PC-3 (cell line): ENCODE measurements at regions not wholly inside any gene's neighbourhood (a gene's known extent, or its start where the extent isn't known, plus 50 kb on each side); places are given as distances from the start of the nearest gene placed in this dataset.

Source experiments
- ATAC-seq: fragments of 200-7000 bp; cut with Tn5 transposase; 2 replicates; pipeline ENCODE4 v1.9.1; 2020; ENCODE audit warnings: mild to moderate bottlenecking, moderate library complexity
- BruUV-seq: library from RNA; stranded (reverse); fragments of 400-500 nt; replicated peaks from 2 replicates; lab custom pipeline; 2021; lab: Mats Ljungman, UMichigan
- CTCF ChIA-PET: fragments of 300-600 bp; sonication (Branson Sonifier 250); formaldehyde crosslinking; loops from one replicate; lab custom pipeline; 2022; ENCODE audit warnings: antibody characterized with exemption; lab: Charles Lee
- POLR2A ChIA-PET: fragments of 300-600 bp; sonication (Branson Sonifier 250); formaldehyde crosslinking; loops from one replicate; lab custom pipeline; 2022; ENCODE audit warnings: antibody characterized with exemption; ENCODE audit not compliant: unreplicated experiment; lab: Charles Lee
- DNase-seq: peaks from one replicate; pipeline ENCODE4 v3.0.0-alpha.2; 2015
- H2AFZ ChIP-seq: fragments of 300-600 bp; sonication (generic); 2 replicates; pipeline ENCODE4 v1.6.0; 2016; ENCODE audit warnings: antibody characterized with exemption, low read length
- H3F3A ChIP-seq: fragments of 300-600 bp; sonication (generic); one replicate; pipeline ENCODE4 v1.6.0; 2017; ENCODE audit warnings: antibody characterized with exemption, low read length, control low read depth, mild to moderate bottlenecking; ENCODE audit not compliant: unreplicated experiment
- H3K27ac ChIP-seq: fragments of 300-600 bp; sonication (generic); 2 replicates; pipeline ENCODE4 v1.5.1; 2016; ENCODE audit warnings: mild to moderate bottlenecking, low read length
- H3K27me3 ChIP-seq: fragments of 300-600 bp; sonication (generic); 2 replicates; pipeline ENCODE4 v1.6.1; 2016; ENCODE audit warnings: low read length, mixed read lengths
- H3K36me3 ChIP-seq: fragments of 300-600 bp; sonication (generic); 2 replicates; pipeline ENCODE4 v1.6.1; 2016; ENCODE audit warnings: low read depth, mixed run types, low read length, mixed read lengths
- H3K4me1 ChIP-seq: fragments of 300-600 bp; sonication (generic); 2 replicates; pipeline ENCODE4 v1.5.1; 2016; ENCODE audit warnings: low read length; ENCODE audit not compliant: insufficient read depth
- H3K4me2 ChIP-seq: fragments of 300-600 bp; sonication (generic); 2 replicates; pipeline ENCODE4 v1.6.0; 2016; ENCODE audit warnings: low read length
- H3K4me3 ChIP-seq: fragments of 300-600 bp; sonication (generic); 2 replicates; pipeline ENCODE4 v1.5.1; 2016; ENCODE audit warnings: mild to moderate bottlenecking, low read length, mixed read lengths
- H3K79me2 ChIP-seq: fragments of 300-600 bp; sonication (generic); 2 replicates; pipeline ENCODE4 v1.6.1; 2017; ENCODE audit warnings: low read length, mixed read lengths
- H3K9ac ChIP-seq: fragments of 300-600 bp; sonication (generic); 2 replicates; pipeline ENCODE4 v1.6.0; 2016; ENCODE audit warnings: mild to moderate bottlenecking, low read length
- H3K9me2 ChIP-seq: fragments of 300-600 bp; sonication (generic); replicated peaks from 2 replicates; pipeline ENCODE4 v1.6.1; 2016; ENCODE audit warnings: mixed run types, low read length, mixed read lengths
- H3K9me3 ChIP-seq: fragments of 300-600 bp; sonication (generic); 2 replicates; pipeline ENCODE4 v1.6.1; 2016; ENCODE audit warnings: low read length, mixed read lengths
- H4K20me1 ChIP-seq: fragments of 300-600 bp; sonication (generic); 2 replicates; pipeline ENCODE4 v1.6.1; 2016; ENCODE audit warnings: low read length, mixed read lengths
- EZH2 ChIP-seq: fragments of 300-600 bp; sonication (generic); IDR thresholded peaks from one replicate; pipeline ENCODE4 v1.6.1; 2017; ENCODE audit warnings: antibody characterized with exemption, mild to moderate bottlenecking, low read length; ENCODE audit not compliant: unreplicated experiment
- EZH2phosphoT487 ChIP-seq: fragments of 300-600 bp; sonication (generic); IDR thresholded peaks from 2 replicates; pipeline ENCODE4 v1.6.1; 2018; ENCODE audit warnings: mild to moderate bottlenecking, antibody characterized with exemption, low read length, borderline replicate concordance
- intact Hi-C: fragments of 100-400 bp; cut with micrococcal nuclease; formaldehyde crosslinking; loops from 2 replicates; pipeline ENCODE4 v1.9.0; 2023
- TF ChIP-seq, protein P1 (sequence below): fragments of 300-600 bp; sonication (generic); conservative IDR thresholded peaks from 2 replicates; pipeline ENCODE4 v1.5.1; 2017; ENCODE audit warnings: antibody characterized with exemption, low read depth, mild to moderate bottlenecking, low read length

- H3K9ac ChIP-seq: no peak overlapping the region
- POLR2A ChIA-PET: no interaction called here
- no peaks in the 10 kb centered on the region for H3K4me1 ChIP-seq
- CTCF ChIA-PET: no interaction called here
- no peak overlapping the region for H3K4me2 ChIP-seq
- TF ChIP-seq, protein P1, sequence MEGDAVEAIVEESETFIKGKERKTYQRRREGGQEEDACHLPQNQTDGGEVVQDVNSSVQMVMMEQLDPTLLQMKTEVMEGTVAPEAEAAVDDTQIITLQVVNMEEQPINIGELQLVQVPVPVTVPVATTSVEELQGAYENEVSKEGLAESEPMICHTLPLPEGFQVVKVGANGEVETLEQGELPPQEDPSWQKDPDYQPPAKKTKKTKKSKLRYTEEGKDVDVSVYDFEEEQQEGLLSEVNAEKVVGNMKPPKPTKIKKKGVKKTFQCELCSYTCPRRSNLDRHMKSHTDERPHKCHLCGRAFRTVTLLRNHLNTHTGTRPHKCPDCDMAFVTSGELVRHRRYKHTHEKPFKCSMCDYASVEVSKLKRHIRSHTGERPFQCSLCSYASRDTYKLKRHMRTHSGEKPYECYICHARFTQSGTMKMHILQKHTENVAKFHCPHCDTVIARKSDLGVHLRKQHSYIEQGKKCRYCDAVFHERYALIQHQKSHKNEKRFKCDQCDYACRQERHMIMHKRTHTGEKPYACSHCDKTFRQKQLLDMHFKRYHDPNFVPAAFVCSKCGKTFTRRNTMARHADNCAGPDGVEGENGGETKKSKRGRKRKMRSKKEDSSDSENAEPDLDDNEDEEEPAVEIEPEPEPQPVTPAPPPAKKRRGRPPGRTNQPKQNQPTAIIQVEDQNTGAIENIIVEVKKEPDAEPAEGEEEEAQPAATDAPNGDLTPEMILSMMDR: no peak
- TF ChIP-seq EZH2 (no peak), EZH2phosphoT487 (no peak)
- H3K27ac ChIP-seq: no peak overlapping the region
- H3K36me3 ChIP-seq: no peaks in the 10 kb centered on the region
- H3K4me3 ChIP-seq: no peak overlapping the region
- H3K79me2 ChIP-seq: no peaks in the 10 kb centered on the region
- no peaks in the 10 kb centered on the region for H3K9me2 ChIP-seq
- ATAC-seq (0 out of 2 replicates have a peak, but pooled peaks have one; percentile 29), DNase-seq (peak; percentile 43)
- H3K9me3 ChIP-seq: peaks cover 6% of the 10 kb centered on the region; the same call in 1 of the 2 replicates
- H2AFZ ChIP-seq: no peak overlapping the region
- no peaks in the 10 kb centered on the region for H4K20me1 ChIP-seq
- BruUV-seq: no TSS peak
- no peaks in the 10 kb centered on the region for H3F3A ChIP-seq
- intact Hi-C loops: no loop called here
- H3K27me3 ChIP-seq: no peaks in the 10 kb centered on the region
These were observed 584.4 kb downstream of the PDCD6IP start for GRCh38 chr3:34382859-34383258.

DNA sequence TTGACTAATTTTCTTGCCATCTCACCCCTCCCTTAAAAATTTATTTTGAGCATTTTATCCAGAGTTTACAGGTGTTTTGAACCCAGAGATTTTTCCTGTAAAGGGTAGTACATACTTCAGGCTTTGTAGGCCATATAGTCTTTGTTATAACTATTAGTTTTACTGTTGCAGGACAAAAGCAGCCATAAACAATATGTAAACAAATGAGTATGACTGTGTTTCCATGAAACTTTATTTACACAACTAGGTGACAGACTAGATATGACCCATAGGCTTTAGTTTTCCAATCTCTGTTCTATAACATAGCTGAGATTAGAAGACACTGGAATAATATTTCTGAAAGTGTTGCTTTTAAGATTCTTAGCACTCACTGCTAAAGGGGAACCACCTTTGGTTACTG lies 587.9 kb downstream of the PDCD6IP start:
- Histone ChIP-seq H3K4me1 (no peaks in the 10 kb centered on the region), H3K9ac (no peak overlapping the region), H3K9me2 (no peaks in the 10 kb centered on the region), H3K4me2 (no peak overlapping the region), H3K27me3 (no peaks in the 10 kb centered on the region), H3K36me3 (no peaks in the 10 kb centered on the region), H3K79me2 (no peaks in the 10 kb centered on the region), H3K9me3 (peaks cover 6% of the 10 kb centered on the region; the same call in 1 of the 2 replicates), H3K4me3 (no peak overlapping the region), H3F3A (no peaks in the 10 kb centered on the region), H2AFZ (no peak overlapping the region), H3K27ac (no peak overlapping the region), H4K20me1 (no peaks in the 10 kb centered on the region)
- BruUV-seq: no TSS peak
- TF ChIP-seq, protein P1: no peak
- TF ChIP-seq EZH2 (no peak), EZH2phosphoT487 (no peak)
- no peak for DNase-seq
- ATAC-seq: no peak
- ChIA-PET CTCF (no interaction called here), POLR2A (no interaction called here)
- intact Hi-C loops: no loop called here

DNA sequence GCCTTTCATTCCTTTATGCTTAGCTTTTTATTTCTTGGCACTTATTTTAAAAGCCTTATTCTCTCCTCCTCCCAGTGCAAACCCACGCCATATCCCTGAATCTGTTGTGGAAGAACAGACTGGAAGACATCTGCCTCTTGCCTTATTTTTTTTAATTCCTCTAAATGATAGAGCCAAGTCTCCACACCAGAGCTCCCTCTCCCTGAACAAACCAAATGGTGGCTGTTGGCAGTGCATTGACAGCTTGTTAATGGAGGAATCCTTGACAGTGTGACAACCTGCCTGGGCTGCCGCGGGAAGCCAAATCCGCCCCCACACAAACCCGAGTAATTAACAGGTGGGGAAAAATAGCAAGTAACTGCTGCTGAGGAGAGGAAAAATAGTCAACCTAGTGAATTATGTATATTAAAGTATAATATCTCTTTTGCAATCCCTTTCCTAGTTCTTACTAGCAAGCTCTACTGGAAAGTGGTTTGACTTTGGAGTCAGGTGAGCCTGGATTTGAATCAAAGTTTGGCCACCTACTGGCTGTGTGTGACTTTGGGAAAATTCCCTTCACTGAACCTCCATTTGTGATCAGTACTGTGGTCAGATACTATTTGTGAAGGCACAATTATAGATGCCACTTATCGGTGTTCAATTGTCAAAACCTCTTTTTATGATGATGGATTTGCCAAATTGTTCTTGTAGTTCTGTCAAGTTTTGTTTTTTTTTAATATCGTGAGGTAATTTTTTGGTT lies 589.6 kb downstream of the PDCD6IP start:
- Histone ChIP-seq H2AFZ (no peak overlapping the region), H4K20me1 (no peaks in the 10 kb centered on the region), H3K79me2 (no peaks in the 10 kb centered on the region), H3K36me3 (no peaks in the 10 kb centered on the region), H3K9me3 (peaks cover under 1% of the 10 kb centered on the region; the same call in 1 of the 2 replicates), H3K27me3 (no peaks in the 10 kb centered on the region), H3K4me2 (no peak overlapping the region), H3K4me1 (no peaks in the 10 kb centered on the region), H3F3A (no peaks in the 10 kb centered on the region), H3K4me3 (no peak overlapping the region), H3K9ac (no peak overlapping the region), H3K9me2 (no peaks in the 10 kb centered on the region), H3K27ac (no peak overlapping the region)
- TF ChIP-seq EZH2phosphoT487 (no peak), EZH2 (no peak)
- TF ChIP-seq, protein P1: no peak; the same call in 1 of the 2 replicates
- DNase-seq (peak; percentile 6), ATAC-seq (no peak)
- no TSS peak for BruUV-seq
- intact Hi-C loops: no loop called here
- POLR2A ChIA-PET: no interaction called here
- CTCF ChIA-PET: no interaction called here
